Hepatocyte (in vitro differentiated cells): ENCODE measurements at regions not wholly inside any gene's neighbourhood (a gene's known extent, or its start where the extent isn't known, plus 50 kb on each side); places are given as distances from the start of the nearest gene placed in this dataset.

ENCODE experiments used
- CTCF ChIP-seq: fragments of 200-600 bp; sonication (generic); IDR thresholded peaks from 2 replicates; pipeline ENCODE4 v1.5.1; 2016; ENCODE audit warnings: antibody characterized with exemption, mild to moderate bottlenecking; ENCODE audit not compliant: poor library complexity
- EZH2 ChIP-seq: fragments of 200-600 bp; sonication (generic); IDR thresholded peaks from 2 replicates; pipeline ENCODE4 v1.6.1; 2016; ENCODE audit warnings: antibody characterized with exemption, mild to moderate bottlenecking, borderline replicate concordance
- EZH2phosphoT487 ChIP-seq: fragments of 200-600 bp; sonication (generic); IDR thresholded peaks from one replicate; pipeline ENCODE4 v1.6.1; 2018; ENCODE audit warnings: antibody characterized with exemption, mild to moderate bottlenecking, low read depth, moderate library complexity; ENCODE audit not compliant: unreplicated experiment, severe bottlenecking

GRCh38 chr13:72253754-72254153 is 386.8 kb upstream of the DACH1 start:
- no peak for TF ChIP-seq CTCF
- TF ChIP-seq EZH2phosphoT487 = no peak
- no peak for TF ChIP-seq EZH2
